ENCODE measurements at regions not wholly inside any gene's neighbourhood (a gene's known extent, or its start where the extent isn't known, plus 50 kb on each side); places are given as distances from the start of the nearest gene placed in this dataset.

DNA sequence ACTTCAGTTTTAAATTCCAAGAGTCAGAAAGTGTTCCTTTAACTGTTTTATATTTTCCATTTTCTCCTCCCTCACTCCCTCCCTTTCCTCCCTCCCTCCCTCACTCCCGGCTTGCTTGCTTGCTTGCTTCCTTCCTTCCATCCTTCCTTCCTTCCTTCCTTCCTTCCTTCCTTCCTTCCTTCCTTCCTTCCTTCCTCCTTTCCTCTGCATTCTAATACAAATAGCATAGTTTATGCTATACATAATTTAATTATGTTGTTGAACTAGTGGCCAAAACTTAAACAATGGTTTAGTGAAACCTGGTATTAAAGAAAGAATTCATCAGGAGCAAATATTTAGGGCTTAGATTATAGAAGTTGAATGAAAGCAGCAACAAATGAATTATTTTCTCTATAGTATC lies 188.5 kb upstream of the OLFM3 start (continued):
- TF ChIP-seq, protein P1, sequence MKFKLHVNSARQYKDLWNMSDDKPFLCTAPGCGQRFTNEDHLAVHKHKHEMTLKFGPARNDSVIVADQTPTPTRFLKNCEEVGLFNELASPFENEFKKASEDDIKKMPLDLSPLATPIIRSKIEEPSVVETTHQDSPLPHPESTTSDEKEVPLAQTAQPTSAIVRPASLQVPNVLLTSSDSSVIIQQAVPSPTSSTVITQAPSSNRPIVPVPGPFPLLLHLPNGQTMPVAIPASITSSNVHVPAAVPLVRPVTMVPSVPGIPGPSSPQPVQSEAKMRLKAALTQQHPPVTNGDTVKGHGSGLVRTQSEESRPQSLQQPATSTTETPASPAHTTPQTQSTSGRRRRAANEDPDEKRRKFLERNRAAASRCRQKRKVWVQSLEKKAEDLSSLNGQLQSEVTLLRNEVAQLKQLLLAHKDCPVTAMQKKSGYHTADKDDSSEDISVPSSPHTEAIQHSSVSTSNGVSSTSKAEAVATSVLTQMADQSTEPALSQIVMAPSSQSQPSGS (IDR thresholded peaks at IDR 0.05; ENCODE audit: low read length), result no peak
- TF ChIP-seq BRCA1 (IDR thresholded peaks at IDR 0.05; ENCODE audit: low read depth, low read length), result no peak

Data from H1 (cell line).